B cell (primary cell): ENCODE measurements at regions not wholly inside any gene's neighbourhood (a gene's known extent, or its start where the extent isn't known, plus 50 kb on each side); places are given as distances from the start of the nearest gene placed in this dataset.

Experiments
- EZH2 ChIP-seq: IDR thresholded peaks from 2 replicates; pipeline ENCODE4 v1.6.1; 2012; ENCODE audit warnings: borderline replicate concordance, low read depth, mild to moderate bottlenecking, moderate library complexity, low read length; ENCODE audit not compliant: insufficient read depth, poor library complexity, severe bottlenecking
- TF ChIP-seq, protein P1 (sequence below): fragments of 200-600 bp; IDR thresholded peaks from one replicate; pipeline ENCODE4 v1.8.0; 2022; ENCODE audit warnings: antibody characterized with exemption, mild to moderate bottlenecking

DNA sequence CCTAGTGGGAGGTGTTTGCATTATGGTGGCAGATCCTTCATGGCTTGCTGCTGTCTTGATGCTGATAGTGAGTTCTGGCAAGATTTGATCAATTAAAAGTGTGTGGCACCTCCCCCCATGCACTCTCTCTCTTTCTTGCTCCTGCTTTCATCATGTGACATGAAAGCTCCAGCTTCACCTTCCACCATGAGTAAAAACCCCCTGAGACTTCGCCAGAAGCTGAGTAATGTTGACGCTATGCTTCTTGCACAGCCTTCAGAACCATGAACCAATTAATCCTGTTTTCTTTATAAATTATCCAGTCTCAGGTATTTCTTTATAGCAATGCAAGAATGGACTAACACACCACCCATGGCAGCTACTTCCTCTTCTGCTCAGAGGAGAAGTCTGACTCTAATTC is 2181.4 kb upstream of the PIK3C3 start:
- TF ChIP-seq, protein P1, sequence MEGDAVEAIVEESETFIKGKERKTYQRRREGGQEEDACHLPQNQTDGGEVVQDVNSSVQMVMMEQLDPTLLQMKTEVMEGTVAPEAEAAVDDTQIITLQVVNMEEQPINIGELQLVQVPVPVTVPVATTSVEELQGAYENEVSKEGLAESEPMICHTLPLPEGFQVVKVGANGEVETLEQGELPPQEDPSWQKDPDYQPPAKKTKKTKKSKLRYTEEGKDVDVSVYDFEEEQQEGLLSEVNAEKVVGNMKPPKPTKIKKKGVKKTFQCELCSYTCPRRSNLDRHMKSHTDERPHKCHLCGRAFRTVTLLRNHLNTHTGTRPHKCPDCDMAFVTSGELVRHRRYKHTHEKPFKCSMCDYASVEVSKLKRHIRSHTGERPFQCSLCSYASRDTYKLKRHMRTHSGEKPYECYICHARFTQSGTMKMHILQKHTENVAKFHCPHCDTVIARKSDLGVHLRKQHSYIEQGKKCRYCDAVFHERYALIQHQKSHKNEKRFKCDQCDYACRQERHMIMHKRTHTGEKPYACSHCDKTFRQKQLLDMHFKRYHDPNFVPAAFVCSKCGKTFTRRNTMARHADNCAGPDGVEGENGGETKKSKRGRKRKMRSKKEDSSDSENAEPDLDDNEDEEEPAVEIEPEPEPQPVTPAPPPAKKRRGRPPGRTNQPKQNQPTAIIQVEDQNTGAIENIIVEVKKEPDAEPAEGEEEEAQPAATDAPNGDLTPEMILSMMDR: no peak
- TF ChIP-seq EZH2: no peak
